Retinal pigment epithelial cell (primary cell): ENCODE measurements at regions not wholly inside any gene's neighbourhood (a gene's known extent, or its start where the extent isn't known, plus 50 kb on each side); places are given as distances from the start of the nearest gene placed in this dataset.

Experiments
- DNase-seq: peaks from one replicate; pipeline ENCODE4 v3.0.0-alpha.2; 2010; ENCODE audit warnings: low read depth
- H3K4me3 ChIP-seq: 2 replicates; pipeline ENCODE4 v1.5.1; 2011; ENCODE audit warnings: mild to moderate bottlenecking, low read length, control low read depth, moderate library complexity
- CTCF ChIP-seq: conservative IDR thresholded peaks from 2 replicates; pipeline ENCODE4 v1.5.1; 2011; ENCODE audit warnings: low read depth, low read length, control low read depth, inconsistent platforms

GRCh38 chr13:108020027-108020426 lies 195.3 kb downstream of the LIG4 start:
- no peak overlapping the region for H3K4me3 ChIP-seq
- no peak for DNase-seq
- TF ChIP-seq CTCF, result no peak

- DNase-seq, result no peak
- no peak for TF ChIP-seq CTCF
These were observed 196.9 kb downstream of the LIG4 start for GRCh38 chr13:108018371-108018870.

GRCh38 chr13:108006619-108007018 lies 208.7 kb downstream of the LIG4 start:
- no peak for TF ChIP-seq CTCF
- H3K4me3 ChIP-seq, result no peak overlapping the region
- DNase-seq, result no peak

More at GRCh38 chr13:108018371-108018870, 196.9 kb downstream of the LIG4 start:
- H3K4me3 ChIP-seq, result no peak overlapping the region

GRCh38 chr13:108005231-108005630 lies 210.1 kb downstream of the LIG4 start:
- no peak overlapping the region for H3K4me3 ChIP-seq
- no peak for DNase-seq
- no peak for TF ChIP-seq CTCF

GRCh38 chr13:108003626-108004025 lies 211.7 kb downstream of the LIG4 start:
- no peak for TF ChIP-seq CTCF
- DNase-seq, result no peak

GRCh38 chr13:108000998-108001397 lies 214.3 kb downstream of the LIG4 start:
- no peak for TF ChIP-seq CTCF
- no peak for DNase-seq
- no peak overlapping the region for H3K4me3 ChIP-seq

More at GRCh38 chr13:108003626-108004025, 211.7 kb downstream of the LIG4 start:
- H3K4me3 ChIP-seq, result no peak overlapping the region

GRCh38 chr13:107999751-108000150 lies 215.6 kb downstream of the LIG4 start:
- DNase-seq, result no peak
- TF ChIP-seq CTCF, result no peak
- H3K4me3 ChIP-seq, result no peak overlapping the region
